Vagina (tissue), 2 donors: ENCODE measurements at regions not wholly inside any gene's neighbourhood (a gene's known extent, or its start where the extent isn't known, plus 50 kb on each side); places are given as distances from the start of the nearest gene placed in this dataset.

Experiments
- DNase-seq, 2 donors: peaks; one replicate each; pipeline ENCODE4 v3.0.0-alpha.2; 2017; ENCODE audit errors: extremely low spot score in 2 of 2
- H3K27ac ChIP-seq: fragments of 200-600 bp; sonication (generic); one replicate; pipeline ENCODE4 v1.5.1; 2019
- H3K27me3 ChIP-seq: fragments of 200-600 bp; sonication (generic); one replicate; pipeline ENCODE4 v1.5.1; 2019
- H3K36me3 ChIP-seq, 2 donors: fragments of 200-600 bp; sonication (generic); one replicate each; pipeline ENCODE4 v1.5.1; 2017 to 2019
- H3K4me1 ChIP-seq: fragments of 200-600 bp; sonication (generic); one replicate; pipeline ENCODE4 v1.5.1; 2019
- H3K4me3 ChIP-seq, 2 donors: fragments of 200-600 bp; sonication (generic); 1 replicate in 1 of 2; 2 replicates in 1 of 2; pipeline ENCODE4 v1.5.1; 2016 to 2019
- H3K9me3 ChIP-seq: fragments of 200-600 bp; sonication (generic); one replicate; pipeline ENCODE4 v1.5.1; 2019
- POLR2A ChIP-seq, 2 donors: fragments of 450-650 bp; IDR thresholded peaks; one replicate each; pipeline ENCODE4 v1.6.1; 2017; ENCODE audit warnings: antibody characterized with exemption in 2 of 2, mild to moderate bottlenecking in 2 of 2, moderate library complexity in 2 of 2
- POLR2AphosphoS5 ChIP-seq, 2 donors: sonication (generic); formaldehyde crosslinking; IDR thresholded peaks; one replicate each; pipeline ENCODE4 v1.9.0; 2017; ENCODE audit warnings: antibody characterized with exemption in 2 of 2, mild to moderate bottlenecking in 2 of 2, low read depth in 1 of 2; ENCODE audit not compliant: insufficient read depth in 1 of 2
- intact Hi-C: fragments of 100-400 bp; cut with DNase I; formaldehyde crosslinking; loops from one replicate; pipeline ENCODE4 v1.15.1; 2023
- TF ChIP-seq, protein P1 (sequence below), 3 experiments: fragments of 450-650 bp in 2 of 3; fragments of 200-600 bp in 1 of 3; sonication (generic) in 1 of 3; IDR thresholded peaks; one replicate each; pipeline ENCODE4 v1.5.1; 2017 to 2019; ENCODE audit warnings: antibody characterized with exemption in 3 of 3, mild to moderate bottlenecking in 2 of 3, moderate library complexity in 2 of 3

DNA sequence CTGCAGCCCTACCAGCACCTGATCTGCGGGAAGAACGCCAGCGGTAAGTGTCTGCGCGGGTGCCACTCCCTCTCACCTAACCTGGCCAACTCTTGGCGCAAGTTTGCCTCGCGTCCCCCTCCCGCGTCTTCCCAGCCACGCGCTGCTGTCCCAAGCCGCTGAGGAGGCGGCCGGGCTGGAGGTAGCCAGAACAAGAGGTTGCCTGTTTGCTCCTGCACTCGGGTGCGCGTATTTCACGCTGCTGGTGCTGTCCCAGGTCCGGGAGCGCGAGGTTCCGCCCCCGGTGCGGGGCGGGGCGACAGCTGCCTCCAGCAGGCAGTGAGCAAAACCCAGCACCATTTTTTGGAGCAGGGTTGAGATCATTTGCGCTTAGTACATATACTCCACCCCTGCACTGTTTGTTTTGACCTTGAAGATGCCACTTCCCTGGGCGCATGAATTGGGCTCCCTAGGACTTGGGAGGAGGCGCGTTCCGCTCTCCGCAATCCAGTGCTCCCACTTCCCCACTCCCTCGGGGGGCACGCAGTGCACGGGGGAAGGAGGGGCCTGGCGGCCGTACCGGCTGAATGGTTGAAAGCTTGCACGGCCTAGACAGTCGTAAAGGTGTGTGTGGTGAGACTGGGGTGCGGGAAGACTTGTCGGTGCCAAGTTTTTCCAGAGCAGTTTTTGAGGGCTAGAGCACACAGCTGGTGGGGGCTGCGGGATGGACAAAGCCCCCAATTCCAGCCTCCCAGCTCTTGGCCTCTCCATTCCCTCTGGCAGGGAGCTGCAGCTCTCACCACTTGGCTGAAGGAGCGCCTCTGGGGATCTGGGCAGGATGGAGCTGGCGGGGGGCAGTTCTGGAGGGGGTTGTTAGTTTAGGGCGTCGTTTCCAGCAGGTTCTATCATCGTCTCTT is 226.9 kb upstream of the CRY1 start:
- intact Hi-C loops, result no loop called here
- H3K4me3 ChIP-seq, result peak overlapping the region; percentile 46 to 54
- peak; percentile 29 to 52 for TF ChIP-seq POLR2AphosphoS5 (IDR thresholded peaks at IDR 0.05; ENCODE audit: insufficient read depth in 1 of 2, low read depth in 1 of 2)
- TF ChIP-seq, protein P1, sequence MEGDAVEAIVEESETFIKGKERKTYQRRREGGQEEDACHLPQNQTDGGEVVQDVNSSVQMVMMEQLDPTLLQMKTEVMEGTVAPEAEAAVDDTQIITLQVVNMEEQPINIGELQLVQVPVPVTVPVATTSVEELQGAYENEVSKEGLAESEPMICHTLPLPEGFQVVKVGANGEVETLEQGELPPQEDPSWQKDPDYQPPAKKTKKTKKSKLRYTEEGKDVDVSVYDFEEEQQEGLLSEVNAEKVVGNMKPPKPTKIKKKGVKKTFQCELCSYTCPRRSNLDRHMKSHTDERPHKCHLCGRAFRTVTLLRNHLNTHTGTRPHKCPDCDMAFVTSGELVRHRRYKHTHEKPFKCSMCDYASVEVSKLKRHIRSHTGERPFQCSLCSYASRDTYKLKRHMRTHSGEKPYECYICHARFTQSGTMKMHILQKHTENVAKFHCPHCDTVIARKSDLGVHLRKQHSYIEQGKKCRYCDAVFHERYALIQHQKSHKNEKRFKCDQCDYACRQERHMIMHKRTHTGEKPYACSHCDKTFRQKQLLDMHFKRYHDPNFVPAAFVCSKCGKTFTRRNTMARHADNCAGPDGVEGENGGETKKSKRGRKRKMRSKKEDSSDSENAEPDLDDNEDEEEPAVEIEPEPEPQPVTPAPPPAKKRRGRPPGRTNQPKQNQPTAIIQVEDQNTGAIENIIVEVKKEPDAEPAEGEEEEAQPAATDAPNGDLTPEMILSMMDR (IDR thresholded peaks at IDR 0.05), result no peak
- H3K27me3 ChIP-seq, result no peaks in the 10 kb centered on the region
- no peak overlapping the region for H3K27ac ChIP-seq
- H3K9me3 ChIP-seq, result no peaks in the 10 kb centered on the region
- DNase-seq, result no peak
- H3K36me3 ChIP-seq, result no peaks in the 10 kb centered on the region
- peaks cover 34% of the 10 kb centered on the region for H3K4me1 ChIP-seq

DNA sequence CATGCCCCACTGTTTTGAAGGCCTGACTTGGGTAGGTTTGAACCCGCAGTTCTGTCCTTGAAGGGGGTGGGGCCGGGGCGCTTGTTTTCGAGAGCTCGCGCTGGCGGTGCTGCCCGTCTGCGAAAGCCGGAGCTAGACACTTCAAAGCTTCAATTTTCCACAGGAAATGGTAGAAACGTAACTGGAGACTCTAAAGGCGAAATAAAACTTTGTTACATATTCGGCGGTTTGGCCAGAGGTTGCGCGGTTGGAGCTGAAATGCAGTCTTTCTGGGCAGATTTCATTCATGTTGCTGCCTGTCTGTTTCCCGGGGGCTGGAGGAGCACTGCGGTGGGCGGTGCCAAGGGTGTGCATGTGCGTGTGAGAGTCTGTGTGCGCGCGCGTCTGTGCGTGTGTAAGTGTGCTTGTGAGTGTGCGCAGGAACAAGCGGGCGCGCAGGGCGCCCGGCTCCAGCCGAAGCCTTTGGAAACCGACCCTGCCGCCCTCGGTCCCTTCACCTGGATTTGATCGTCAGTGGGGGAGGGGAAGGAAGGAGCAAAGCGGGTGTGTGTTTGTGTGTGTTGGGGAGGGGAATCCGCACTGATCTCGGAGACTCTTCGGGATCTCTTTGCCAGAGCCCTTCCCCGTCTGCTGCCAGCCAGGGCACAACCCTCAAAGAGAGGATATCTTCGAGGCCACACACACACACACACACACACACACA is 227.7 kb upstream of the CRY1 start:
- no peak overlapping the region for H3K27ac ChIP-seq
- H3K36me3 ChIP-seq, result no peaks in the 10 kb centered on the region
- no peak for TF ChIP-seq POLR2AphosphoS5 (IDR thresholded peaks at IDR 0.05; ENCODE audit: insufficient read depth in 1 of 2, low read depth in 1 of 2)
- TF ChIP-seq POLR2A (IDR thresholded peaks at IDR 0.05), result no peak
- TF ChIP-seq, protein P1 (IDR thresholded peaks at IDR 0.05), result no peak
- H3K27me3 ChIP-seq, result no peaks in the 10 kb centered on the region
- H3K9me3 ChIP-seq, result no peaks in the 10 kb centered on the region
- peaks cover 34% of the 10 kb centered on the region for H3K4me1 ChIP-seq
- H3K4me3 ChIP-seq, result peak overlapping the region; percentile 46 to 54
- intact Hi-C loops, result no loop called here
- DNase-seq, result no peak

DNA sequence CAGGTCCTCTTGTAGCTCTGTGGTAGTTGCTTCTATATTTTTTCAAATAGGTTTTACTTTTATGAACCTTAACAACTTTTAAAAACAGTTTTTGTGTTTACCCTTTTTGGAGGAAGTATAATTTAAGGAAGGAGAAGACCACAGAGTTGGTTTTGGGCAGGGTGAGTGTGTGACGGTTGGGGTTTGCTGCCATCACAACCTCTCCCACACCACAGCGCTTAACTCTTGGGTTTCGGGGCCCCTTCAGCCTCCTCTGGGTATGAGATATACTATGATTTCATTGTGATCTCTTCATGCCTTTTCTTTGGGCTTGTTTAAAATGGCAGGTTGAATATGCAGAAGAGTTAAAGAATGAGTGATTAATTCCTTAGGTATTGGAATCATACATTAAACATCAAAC is 228.7 kb upstream of the CRY1 start:
- H3K4me1 ChIP-seq, result peaks cover 34% of the 10 kb centered on the region
- H3K27ac ChIP-seq, result no peak overlapping the region

DNA sequence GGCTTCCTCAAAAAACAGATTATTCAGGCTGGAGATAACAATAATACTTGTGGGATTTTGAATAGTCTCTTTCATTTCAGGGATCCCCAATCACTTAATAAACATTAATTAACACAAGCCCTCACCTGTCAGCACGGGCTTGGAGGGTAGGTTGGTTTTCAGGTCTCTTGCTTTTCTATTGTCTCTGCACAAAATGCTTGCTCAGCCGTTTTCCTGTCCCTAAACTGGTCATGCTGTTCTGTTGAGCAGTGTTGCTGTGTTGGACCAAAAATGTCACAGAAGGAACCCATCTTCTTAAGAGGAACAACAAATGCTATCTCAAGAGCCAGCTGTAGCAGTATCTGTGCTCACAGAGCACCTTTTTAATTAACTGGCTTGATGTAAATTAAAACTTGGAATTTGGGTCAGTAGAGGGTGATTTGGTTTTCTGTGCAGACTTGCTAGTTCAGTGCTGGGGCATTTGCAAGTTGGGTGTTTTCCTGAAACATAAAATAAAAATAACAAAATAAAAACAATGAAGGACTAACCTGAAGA is 231.8 kb upstream of the CRY1 start:
- intact Hi-C loops, result no loop called here
- Histone ChIP-seq H3K27me3 (no peaks in the 10 kb centered on the region), H3K9me3 (no peaks in the 10 kb centered on the region), H3K4me1 (peaks cover 15% of the 10 kb centered on the region), H3K4me3 (no peak overlapping the region), H3K36me3 (no peaks in the 10 kb centered on the region), H3K27ac (no peak overlapping the region)
- no peak for DNase-seq
- TF ChIP-seq POLR2A (IDR thresholded peaks at IDR 0.05) (no peak), POLR2AphosphoS5 (IDR thresholded peaks at IDR 0.05; ENCODE audit: insufficient read depth in 1 of 2, low read depth in 1 of 2) (no peak)
- TF ChIP-seq, protein P1 (IDR thresholded peaks at IDR 0.05), result no peak

More for the DNA sequence above, 228.7 kb upstream of the CRY1 start:
- Histone ChIP-seq H3K36me3 (no peaks in the 10 kb centered on the region), H3K27me3 (no peaks in the 10 kb centered on the region), H3K9me3 (no peaks in the 10 kb centered on the region), H3K4me3 (no peak overlapping the region)
- DNase-seq, result no peak
- TF ChIP-seq, protein P1 (IDR thresholded peaks at IDR 0.05), result no peak
- TF ChIP-seq POLR2AphosphoS5 (IDR thresholded peaks at IDR 0.05; ENCODE audit: insufficient read depth in 1 of 2, low read depth in 1 of 2), result no peak
- no peak for TF ChIP-seq POLR2A (IDR thresholded peaks at IDR 0.05)
- intact Hi-C loops, result no loop called here
